ENCODE measurements at regions not wholly inside any gene's neighbourhood (a gene's known extent, or its start where the extent isn't known, plus 50 kb on each side); places are given as distances from the start of the nearest gene placed in this dataset.

DNA sequence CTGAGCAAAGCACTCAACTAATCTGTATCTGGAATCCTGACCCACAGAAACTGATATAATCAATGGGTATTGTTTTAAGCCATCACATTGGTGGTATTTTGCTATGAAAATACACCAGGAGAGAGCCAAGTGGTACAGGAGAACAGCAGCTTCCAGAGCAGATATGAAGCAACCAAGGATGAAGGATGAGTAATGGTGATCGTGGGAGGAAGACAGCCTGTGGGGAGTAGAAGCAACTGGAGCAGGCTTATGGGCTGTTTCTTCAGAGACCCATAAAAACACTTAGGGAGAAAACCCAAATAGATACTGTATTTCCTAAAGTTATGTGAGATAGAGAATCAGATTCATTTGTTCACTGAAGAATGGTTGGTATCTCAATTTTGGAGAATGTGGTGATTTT is 330.8 kb downstream of the NUP35 start:
- TF ChIP-seq, protein P1, sequence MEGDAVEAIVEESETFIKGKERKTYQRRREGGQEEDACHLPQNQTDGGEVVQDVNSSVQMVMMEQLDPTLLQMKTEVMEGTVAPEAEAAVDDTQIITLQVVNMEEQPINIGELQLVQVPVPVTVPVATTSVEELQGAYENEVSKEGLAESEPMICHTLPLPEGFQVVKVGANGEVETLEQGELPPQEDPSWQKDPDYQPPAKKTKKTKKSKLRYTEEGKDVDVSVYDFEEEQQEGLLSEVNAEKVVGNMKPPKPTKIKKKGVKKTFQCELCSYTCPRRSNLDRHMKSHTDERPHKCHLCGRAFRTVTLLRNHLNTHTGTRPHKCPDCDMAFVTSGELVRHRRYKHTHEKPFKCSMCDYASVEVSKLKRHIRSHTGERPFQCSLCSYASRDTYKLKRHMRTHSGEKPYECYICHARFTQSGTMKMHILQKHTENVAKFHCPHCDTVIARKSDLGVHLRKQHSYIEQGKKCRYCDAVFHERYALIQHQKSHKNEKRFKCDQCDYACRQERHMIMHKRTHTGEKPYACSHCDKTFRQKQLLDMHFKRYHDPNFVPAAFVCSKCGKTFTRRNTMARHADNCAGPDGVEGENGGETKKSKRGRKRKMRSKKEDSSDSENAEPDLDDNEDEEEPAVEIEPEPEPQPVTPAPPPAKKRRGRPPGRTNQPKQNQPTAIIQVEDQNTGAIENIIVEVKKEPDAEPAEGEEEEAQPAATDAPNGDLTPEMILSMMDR (IDR thresholded peaks at IDR 0.05) = no peak
- TF ChIP-seq POLR2A (IDR thresholded peaks at IDR 0.05) = no peak

Data from vagina (tissue), 2 donors.